Stimulated activated CD8-positive, alpha-beta memory T cell treated with anti-CD3 and anti-CD28 coated beads, Interleukin-12 subunit alpha, Interleukin-12 subunit beta, amount 100 ng/mL, for 24 hours (primary cell): ENCODE measurements at regions not wholly inside any gene's neighbourhood (a gene's known extent, or its start where the extent isn't known, plus 50 kb on each side); places are given as distances from the start of the nearest gene placed in this dataset.
"Not testable (repeated sequence)": the region's sequence is repeated elsewhere in the genome, so short reads cannot be mapped to it uniquely, and the experiment has no call there.

ENCODE experiments used
- DNase-seq: peaks from one replicate; pipeline ENCODE4 v3.0.0-alpha.2; 2020; ENCODE audit errors: extremely low read depth

GRCh38 chr10:2026936-2027335 lies 289.6 kb upstream of the ADARB2 start:
- DNase-seq, result no peak

DNA sequence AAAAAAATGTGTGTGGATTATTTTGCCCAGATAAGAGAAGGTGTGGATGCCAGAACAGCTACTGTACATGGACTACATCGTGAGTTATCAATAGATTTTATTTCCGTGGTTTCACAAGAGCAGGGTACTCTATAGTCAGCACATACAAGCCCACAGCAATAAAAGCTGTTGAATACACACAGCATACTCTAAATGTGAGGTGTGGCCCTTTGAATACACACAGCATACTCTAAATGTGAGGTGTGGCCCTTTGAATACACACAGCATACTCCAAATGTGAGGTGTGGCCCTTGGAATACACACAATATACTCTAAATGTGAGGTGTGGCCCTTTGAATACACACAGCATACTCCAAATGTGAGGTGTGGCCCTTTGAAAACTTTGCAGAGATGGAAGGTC lies 287.4 kb upstream of the ADARB2 start:
- DNase-seq, result not testable (repeated sequence)

DNA sequence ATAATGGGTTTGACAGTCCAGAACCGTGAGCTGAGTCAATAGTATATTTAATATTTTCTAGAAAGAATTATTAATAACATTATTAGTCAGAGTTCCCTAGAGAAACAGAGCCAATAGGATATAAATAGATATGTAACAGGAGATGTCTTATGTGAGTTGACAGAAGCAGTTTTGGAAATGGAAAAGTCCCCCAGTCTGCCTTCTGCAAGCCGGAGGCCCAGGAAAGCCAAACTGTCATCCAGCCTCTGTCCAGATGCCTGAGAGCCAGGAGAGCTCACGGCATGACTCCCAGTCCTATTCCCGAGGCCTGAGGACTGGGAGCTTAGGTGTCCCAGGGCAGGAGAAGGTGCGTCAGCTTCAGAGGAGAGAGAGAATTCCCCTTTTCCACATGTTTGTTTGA lies 286.4 kb upstream of the ADARB2 start:
- no peak for DNase-seq

DNA sequence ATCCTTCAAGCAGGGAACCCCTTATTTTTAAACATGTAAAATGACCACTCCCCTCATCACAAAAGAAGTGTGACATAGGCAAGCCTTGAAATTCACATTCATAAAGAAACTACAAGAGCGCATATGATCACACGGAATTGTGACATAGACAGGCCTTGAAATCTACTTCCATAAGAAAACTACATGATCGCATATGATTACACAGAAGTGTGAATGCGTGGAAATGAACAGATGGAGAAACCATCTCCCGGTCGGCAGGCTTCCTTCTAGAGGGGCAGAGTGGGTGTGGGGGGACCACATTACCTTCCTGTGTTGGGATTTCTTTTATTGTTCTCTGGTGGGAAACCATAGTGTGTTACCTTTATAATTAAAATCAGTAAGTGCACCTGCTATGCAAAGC lies 285.1 kb upstream of the ADARB2 start:
- DNase-seq, result no peak

GRCh38 chr10:2020836-2021235 lies 283.5 kb upstream of the ADARB2 start:
- no peak for DNase-seq

GRCh38 chr10:2019803-2020202 lies 282.5 kb upstream of the ADARB2 start:
- no peak for DNase-seq

- DNase-seq, result no peak
These were observed 282.0 kb upstream of the ADARB2 start for GRCh38 chr10:2019281-2019680.

GRCh38 chr10:2014541-2014940 lies 277.2 kb upstream of the ADARB2 start:
- no peak for DNase-seq

DNA sequence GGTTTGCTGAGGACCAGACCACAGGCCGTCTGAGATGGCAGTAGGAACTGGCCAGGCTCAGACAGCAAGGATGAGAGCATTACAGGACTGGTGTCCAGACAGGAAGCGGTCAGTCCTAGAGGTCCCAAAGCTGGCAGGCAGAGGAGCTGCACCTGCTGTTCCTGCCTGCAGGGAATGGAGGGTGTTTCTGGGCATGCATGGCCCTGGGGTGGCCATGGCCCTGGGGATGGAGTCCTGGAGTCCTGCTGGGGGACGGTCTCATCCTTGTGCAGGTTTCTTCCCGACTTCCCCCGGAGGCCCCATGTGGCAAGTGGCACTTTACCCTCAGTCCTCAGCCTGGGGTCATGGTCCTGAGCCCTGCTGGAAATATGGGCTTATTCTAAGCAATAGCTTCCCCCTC lies 274.9 kb upstream of the ADARB2 start:
- DNase-seq, result no peak

- no peak for DNase-seq
These were observed 273.9 kb upstream of the ADARB2 start for GRCh38 chr10:2011106-2011716.

GRCh38 chr10:2005546-2005945 lies 268.2 kb upstream of the ADARB2 start:
- DNase-seq, result no peak

DNA sequence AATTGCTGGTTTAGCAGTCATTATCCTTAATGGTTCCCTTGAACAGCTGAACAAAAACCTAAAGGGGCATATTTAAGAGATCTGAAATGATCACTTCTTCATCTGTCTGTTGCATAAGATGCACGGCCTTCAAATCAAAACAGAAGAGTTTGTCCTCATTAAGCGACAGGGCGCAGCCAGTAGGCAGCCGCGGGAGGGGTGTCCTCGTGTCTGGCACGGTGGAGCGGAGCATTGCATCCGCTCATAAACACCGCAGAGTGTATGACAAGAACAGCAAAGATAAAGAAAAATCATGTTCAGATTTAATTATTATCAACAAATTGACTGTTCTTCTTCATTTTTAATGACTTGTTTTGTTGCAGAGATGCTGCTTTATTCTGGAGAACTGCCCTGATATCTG lies 255.6 kb upstream of the ADARB2 start:
- DNase-seq, result no peak

DNA sequence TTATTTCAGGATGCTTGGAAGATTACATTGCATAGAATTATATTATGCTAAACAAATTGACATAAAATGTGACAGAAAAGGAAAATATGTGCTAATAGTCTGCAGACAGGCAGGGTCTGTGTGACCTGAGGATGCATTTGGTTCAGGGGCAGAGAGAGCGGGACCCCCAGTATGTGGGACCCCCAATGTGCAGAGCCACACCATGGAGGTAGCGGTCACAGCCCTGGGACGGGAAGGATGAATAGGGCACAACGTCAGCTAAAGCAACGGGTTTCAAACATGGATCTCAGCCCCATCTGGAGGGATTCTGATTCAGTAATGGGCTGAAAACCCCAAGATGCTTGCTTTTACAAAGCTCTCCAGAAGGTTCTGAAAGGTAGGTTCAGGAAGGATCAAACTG lies 251.8 kb upstream of the ADARB2 start:
- DNase-seq, result no peak

DNA sequence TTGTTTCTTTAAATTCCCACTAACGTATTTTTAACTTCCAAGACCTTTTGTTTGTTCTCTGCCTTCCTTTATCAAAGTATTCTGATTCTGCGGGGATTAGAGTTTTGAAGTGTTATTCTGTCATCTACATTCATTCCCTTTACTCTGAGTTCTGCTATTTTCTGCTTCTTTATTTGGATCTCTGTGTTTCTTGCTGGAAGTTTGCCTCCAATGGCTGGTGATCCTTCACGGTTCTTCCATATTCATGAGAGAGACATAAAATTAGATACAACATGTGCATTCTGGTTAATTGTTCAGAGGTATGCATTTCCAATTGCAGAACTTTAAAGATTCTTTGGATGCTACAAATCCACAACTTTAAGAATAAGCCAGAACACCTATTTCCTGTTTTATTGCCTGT lies 244.7 kb upstream of the ADARB2 start:
- no peak for DNase-seq

GRCh38 chr10:1980459-1980858 lies 243.1 kb upstream of the ADARB2 start:
- DNase-seq, result no peak

DNA sequence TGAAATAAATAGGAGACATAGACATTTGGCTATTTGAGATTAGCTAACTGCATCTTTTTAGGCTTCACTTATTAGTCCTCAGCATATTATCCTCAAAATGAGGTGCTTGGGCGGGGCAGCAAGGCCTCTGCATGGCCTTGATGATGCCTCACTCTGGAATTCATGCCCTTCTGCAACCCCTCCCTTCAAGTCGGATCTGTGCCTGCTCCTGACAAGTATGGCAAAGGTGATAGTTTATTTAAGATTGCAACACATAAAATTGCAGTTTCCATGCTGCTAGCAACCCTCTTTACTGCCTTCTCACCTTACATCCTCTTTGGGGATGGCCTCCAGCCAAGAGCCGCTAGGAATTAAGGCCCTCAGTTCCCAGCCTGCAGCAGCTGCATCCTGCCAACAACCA lies 241.3 kb upstream of the ADARB2 start:
- no peak for DNase-seq

GRCh38 chr10:1977461-1977860 lies 240.1 kb upstream of the ADARB2 start:
- DNase-seq, result no peak

DNA sequence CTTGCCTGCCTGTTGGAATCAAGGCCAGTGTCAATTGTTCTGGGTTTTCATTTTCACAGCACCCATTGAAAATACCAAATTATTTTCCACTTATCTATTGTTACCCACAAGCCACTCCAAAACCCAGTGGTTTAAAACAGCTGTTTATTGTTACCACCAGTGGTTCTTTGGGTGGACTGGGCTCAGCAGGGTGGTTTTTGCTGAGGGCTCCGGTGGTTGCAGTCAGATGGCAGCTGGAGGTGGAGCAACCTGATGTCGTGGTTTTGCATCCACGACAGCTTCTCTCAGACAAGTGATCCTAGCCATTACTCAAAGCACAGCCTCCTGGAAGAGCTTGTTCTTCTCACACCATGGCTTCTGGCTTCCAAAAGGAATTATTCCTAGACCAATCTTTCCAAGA lies 235.1 kb upstream of the ADARB2 start:
- DNase-seq, result no peak

DNA sequence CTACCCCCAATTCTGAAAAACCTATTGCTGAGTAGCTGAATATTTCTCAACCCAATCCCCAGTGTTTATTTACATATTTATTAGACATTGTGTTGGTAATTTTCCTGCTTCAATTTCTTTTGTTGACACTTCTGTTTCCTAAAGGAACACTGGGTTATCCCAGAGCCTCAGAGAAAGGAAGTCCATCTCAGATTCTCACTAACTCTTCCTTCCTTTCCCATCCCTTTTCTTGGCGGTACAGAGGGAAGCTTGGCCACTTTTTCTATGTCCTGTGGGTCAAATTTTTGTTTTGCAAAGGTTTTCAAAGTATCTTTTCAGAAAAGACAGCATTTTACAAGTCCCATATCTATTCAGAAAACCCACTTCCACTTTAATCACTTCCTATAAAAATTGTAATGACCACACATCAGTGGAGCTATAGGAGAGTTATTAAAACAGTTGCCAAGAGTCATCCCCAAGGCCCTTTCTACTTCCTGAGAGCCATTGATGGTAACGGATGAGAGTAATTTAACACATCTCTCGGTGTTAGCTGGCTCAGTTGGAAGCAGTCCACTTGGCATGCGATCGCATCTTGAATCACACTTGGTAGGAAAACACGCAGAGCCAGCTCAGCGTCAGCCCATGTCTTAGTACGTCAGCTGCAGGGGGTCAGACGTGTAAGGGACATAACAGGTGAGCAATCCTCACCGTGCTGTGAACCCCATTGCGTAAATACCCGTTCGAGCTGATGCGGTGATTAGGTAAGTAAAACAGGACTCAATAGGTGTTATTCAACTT lies 231.1 kb upstream of the ADARB2 start:
- DNase-seq, result no peak

GRCh38 chr10:1966712-1967376 lies 229.5 kb upstream of the ADARB2 start:
- DNase-seq, result no peak

DNA sequence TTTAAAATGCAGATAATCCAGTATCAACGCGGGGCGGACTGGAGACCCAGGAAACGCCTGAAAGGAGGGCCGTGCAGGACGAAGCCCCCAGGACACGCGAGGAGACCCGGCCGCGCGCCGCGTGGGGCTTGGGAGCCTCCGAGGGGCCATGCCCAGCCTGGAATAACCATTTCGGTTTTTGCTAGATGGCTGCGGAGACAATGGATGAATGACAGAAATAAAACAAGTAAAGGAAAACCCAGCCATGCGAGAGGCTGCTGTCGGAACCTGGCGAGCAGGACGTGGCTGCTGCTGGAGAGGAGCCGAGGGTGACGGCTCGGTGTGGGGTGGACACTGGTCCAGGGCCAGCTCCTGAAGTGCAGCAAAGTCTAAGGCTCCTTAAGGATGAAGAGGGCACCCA lies 227.2 kb upstream of the ADARB2 start:
- DNase-seq, result no peak

GRCh38 chr10:1963341-1963740 lies 226.0 kb upstream of the ADARB2 start:
- no peak for DNase-seq

- DNase-seq, result no peak
These were observed 224.7 kb upstream of the ADARB2 start for GRCh38 chr10:1961989-1962388.
